CD8-positive, alpha-beta memory T cell (primary cell): ENCODE measurements at regions not wholly inside any gene's neighbourhood (a gene's known extent, or its start where the extent isn't known, plus 50 kb on each side); places are given as distances from the start of the nearest gene placed in this dataset.

Experiments used
- CTCF ChIA-PET: fragments of 350-600 bp; sonication (Branson Sonifier 250); formaldehyde crosslinking; loops from one replicate; lab custom pipeline; 2021; ENCODE audit warnings: antibody characterized with exemption; lab: Charles Lee
- POLR2A ChIA-PET: fragments of 350-600 bp; sonication (Branson Sonifier 250); formaldehyde crosslinking; loops from one replicate; lab custom pipeline; 2021; ENCODE audit warnings: antibody characterized with exemption; lab: Charles Lee
- DNase-seq, 5 donors: peaks; one replicate each; pipeline versions ENCODE4 v3.0.0 to v3.0.0-alpha.2; 2020 to 2022; ENCODE audit warnings: mixed read lengths in 1 of 5
- H3K27ac ChIP-seq: one replicate; pipeline ENCODE4 v1.7.0; 2013; ENCODE audit warnings: low read depth, mild to moderate bottlenecking, low read length, moderate library complexity
- H3K27me3 ChIP-seq: 2 replicates; pipeline ENCODE4 v1.7.0; 2013; ENCODE audit warnings: low read length, mild to moderate bottlenecking; ENCODE audit not compliant: insufficient read depth, poor library complexity, severe bottlenecking
- H3K36me3 ChIP-seq: 2 replicates; pipeline ENCODE4 v1.7.0; 2013; ENCODE audit warnings: mild to moderate bottlenecking, low read length, moderate library complexity; ENCODE audit not compliant: insufficient read depth
- H3K4me1 ChIP-seq: 2 replicates; pipeline ENCODE4 v1.7.0; 2013; ENCODE audit warnings: mild to moderate bottlenecking, low read length, moderate library complexity; ENCODE audit not compliant: insufficient read depth
- H3K4me3 ChIP-seq: 2 replicates; pipeline ENCODE4 v1.7.0; 2013; ENCODE audit warnings: mild to moderate bottlenecking, low read length
- H3K9me3 ChIP-seq: 2 replicates; pipeline ENCODE4 v1.7.0; 2013; ENCODE audit warnings: mild to moderate bottlenecking, low read length
- H3K27ac Mint-ChIP-seq, 8 donors: one replicate each; pipeline ENCODE4 v1.8.0; 2020 to 2021; ENCODE audit warnings: mixed read lengths in 8 of 8, mild to moderate bottlenecking in 6 of 8, inconsistent platforms in 3 of 8, moderate library complexity in 3 of 8
- H3K27me3 Mint-ChIP-seq, 2 donors: one replicate each; pipeline ENCODE4 v1.8.0; 2020 to 2021; ENCODE audit warnings: mixed read lengths in 2 of 2, mild to moderate bottlenecking in 1 of 2, moderate library complexity in 1 of 2
- H3K36me3 Mint-ChIP-seq, 3 donors: one replicate each; pipeline ENCODE4 v1.8.0; 2020 to 2021; ENCODE audit warnings: mixed read lengths in 3 of 3, inconsistent platforms in 1 of 3, mild to moderate bottlenecking in 1 of 3
- H3K4me1 Mint-ChIP-seq, 3 donors: one replicate each; pipeline ENCODE4 v1.8.0; 2020 to 2021; ENCODE audit warnings: mixed read lengths in 3 of 3, inconsistent platforms in 1 of 3, mild to moderate bottlenecking in 1 of 3
- H3K4me3 Mint-ChIP-seq, 7 donors: one replicate each; pipeline ENCODE4 v1.8.0; 2020 to 2021; ENCODE audit warnings: mixed read lengths in 7 of 7, mild to moderate bottlenecking in 6 of 7, moderate library complexity in 4 of 7, inconsistent platforms in 2 of 7
- H3K9me3 Mint-ChIP-seq, 5 donors: one replicate each; pipeline ENCODE4 v1.8.0; 2020 to 2022; ENCODE audit warnings: mixed read lengths in 5 of 5, mild to moderate bottlenecking in 3 of 5, moderate library complexity in 2 of 5, inconsistent platforms in 1 of 5

- Mint-ChIP-seq H3K4me1 (no peaks in the 10 kb centered on the region), H3K4me3 (no peak overlapping the region), H3K27me3 (peaks cover 2 to 5% of the 10 kb centered on the region in 2 donors), H3K9me3 (peaks cover 0 to 2% (median 0%) of the 10 kb centered on the region in 5 donors), H3K36me3 (no peaks in the 10 kb centered on the region), H3K27ac (no peak overlapping the region)
- H3K4me3 ChIP-seq: no peak overlapping the region
- ChIA-PET CTCF (interaction anchor here (1.0 kb wide), 1 partner anchor 15 kb away, joined by 3 read pairs; no protein-coding TSS in a partner anchor), POLR2A (no interaction called here)
- no peak for DNase-seq
- no peaks in the 10 kb centered on the region for H3K9me3 ChIP-seq
- H3K27ac ChIP-seq: no peak overlapping the region
- no peaks in the 10 kb centered on the region for H3K36me3 ChIP-seq
- H3K27me3 ChIP-seq: no peaks in the 10 kb centered on the region
- H3K4me1 ChIP-seq: no peaks in the 10 kb centered on the region
These were observed 337.5 kb upstream of the PLXNA2 start for GRCh38 chr1:208581667-208582066.

- Histone ChIP-seq H3K36me3 (no peaks in the 10 kb centered on the region), H3K27ac (no peak overlapping the region), H3K4me1 (no peaks in the 10 kb centered on the region), H3K9me3 (no peaks in the 10 kb centered on the region), H3K27me3 (no peaks in the 10 kb centered on the region), H3K4me3 (no peak overlapping the region)
- Mint-ChIP-seq H3K36me3 (no peaks in the 10 kb centered on the region), H3K9me3 (peaks cover 0 to 2% (median 0%) of the 10 kb centered on the region in 5 donors), H3K27ac (no peak overlapping the region), H3K4me1 (no peaks in the 10 kb centered on the region), H3K4me3 (no peak overlapping the region), H3K27me3 (peaks cover 0 to 5% of the 10 kb centered on the region in 2 donors)
- DNase-seq: no peak
- ChIA-PET CTCF (no interaction called here), POLR2A (no interaction called here)
These were observed 340.1 kb upstream of the PLXNA2 start for GRCh38 chr1:208584167-208584755.

- no peak overlapping the region for H3K27ac Mint-ChIP-seq
- no peaks in the 10 kb centered on the region for H3K4me1 ChIP-seq
- CTCF ChIA-PET: no interaction called here
- peaks cover 0 to 4% of the 10 kb centered on the region in 2 donors for H3K27me3 Mint-ChIP-seq
- H3K36me3 ChIP-seq: no peaks in the 10 kb centered on the region
- no peak for DNase-seq
- H3K4me3 ChIP-seq: no peak overlapping the region
- H3K4me3 Mint-ChIP-seq: no peak overlapping the region
- no peak overlapping the region for H3K27ac ChIP-seq
- no peaks in the 10 kb centered on the region for H3K27me3 ChIP-seq
- H3K4me1 Mint-ChIP-seq: no peaks in the 10 kb centered on the region
- POLR2A ChIA-PET: no interaction called here
- H3K9me3 ChIP-seq: no peaks in the 10 kb centered on the region
- no peaks in the 10 kb centered on the region for H3K9me3 Mint-ChIP-seq
- no peaks in the 10 kb centered on the region for H3K36me3 Mint-ChIP-seq
These were observed 342.9 kb upstream of the PLXNA2 start for GRCh38 chr1:208587110-208587509.

GRCh38 chr1:208593306-208594006 lies 349.3 kb upstream of the PLXNA2 start:
- H3K4me3 Mint-ChIP-seq: no peak overlapping the region
- ChIA-PET CTCF (no interaction called here), POLR2A (no interaction called here)
- no peaks in the 10 kb centered on the region for H3K4me1 ChIP-seq
- no peak overlapping the region for H3K27ac Mint-ChIP-seq
- no peaks in the 10 kb centered on the region for H3K9me3 ChIP-seq
- DNase-seq: no peak
- no peaks in the 10 kb centered on the region for H3K4me1 Mint-ChIP-seq
- no peak overlapping the region for H3K4me3 ChIP-seq
- peaks cover 0 to 2% (median 0%) of the 10 kb centered on the region in 5 donors for H3K9me3 Mint-ChIP-seq
- H3K36me3 ChIP-seq: no peaks in the 10 kb centered on the region
- no peaks in the 10 kb centered on the region for H3K36me3 Mint-ChIP-seq
- peaks cover 0 to 2% of the 10 kb centered on the region in 2 donors for H3K27me3 Mint-ChIP-seq
- H3K27ac ChIP-seq: no peak overlapping the region
- H3K27me3 ChIP-seq: no peaks in the 10 kb centered on the region

GRCh38 chr1:208595236-208595635 lies 351.1 kb upstream of the PLXNA2 start:
- DNase-seq: no peak
- Mint-ChIP-seq H3K4me3 (no peak overlapping the region), H3K27ac (no peak overlapping the region), H3K27me3 (no peaks in the 10 kb centered on the region), H3K36me3 (no peaks in the 10 kb centered on the region), H3K9me3 (peaks cover 0 to 2% (median 0%) of the 10 kb centered on the region in 5 donors), H3K4me1 (no peaks in the 10 kb centered on the region)
- no peak overlapping the region for H3K27ac ChIP-seq
- H3K4me3 ChIP-seq: no peak overlapping the region
- no peaks in the 10 kb centered on the region for H3K27me3 ChIP-seq
- ChIA-PET POLR2A (no interaction called here), CTCF (no interaction called here)
- no peaks in the 10 kb centered on the region for H3K9me3 ChIP-seq
- H3K36me3 ChIP-seq: no peaks in the 10 kb centered on the region
- no peaks in the 10 kb centered on the region for H3K4me1 ChIP-seq

- H3K9me3 ChIP-seq: no peaks in the 10 kb centered on the region
- H3K4me1 Mint-ChIP-seq: no peaks in the 10 kb centered on the region
- H3K27me3 Mint-ChIP-seq: no peaks in the 10 kb centered on the region
- H3K36me3 Mint-ChIP-seq: no peaks in the 10 kb centered on the region
- H3K4me1 ChIP-seq: no peaks in the 10 kb centered on the region
- H3K9me3 Mint-ChIP-seq: peaks cover 0 to 2% (median 0%) of the 10 kb centered on the region in 5 donors
- ChIA-PET CTCF (no interaction called here), POLR2A (no interaction called here)
- no peak for DNase-seq
- no peak overlapping the region for H3K4me3 ChIP-seq
- H3K4me3 Mint-ChIP-seq: no peak overlapping the region
- H3K27ac Mint-ChIP-seq: no peak overlapping the region
- no peaks in the 10 kb centered on the region for H3K36me3 ChIP-seq
- no peaks in the 10 kb centered on the region for H3K27me3 ChIP-seq
- no peak overlapping the region for H3K27ac ChIP-seq
These were observed 351.6 kb upstream of the PLXNA2 start for GRCh38 chr1:208595745-208596144.

- H3K27me3 Mint-ChIP-seq: no peaks in the 10 kb centered on the region
- CTCF ChIA-PET: no interaction called here
- POLR2A ChIA-PET: no interaction called here
These were observed 353.4 kb upstream of the PLXNA2 start for GRCh38 chr1:208597571-208597970.

GRCh38 chr1:208598021-208598420 lies 353.8 kb upstream of the PLXNA2 start:
- Histone ChIP-seq H3K9me3 (no peaks in the 10 kb centered on the region), H3K27ac (no peak overlapping the region), H3K36me3 (no peaks in the 10 kb centered on the region), H3K27me3 (no peaks in the 10 kb centered on the region), H3K4me3 (no peak overlapping the region), H3K4me1 (no peaks in the 10 kb centered on the region)
- no peaks in the 10 kb centered on the region for H3K4me1 Mint-ChIP-seq
- no peak overlapping the region for H3K27ac Mint-ChIP-seq
- ChIA-PET POLR2A (no interaction called here), CTCF (no interaction called here)
- H3K36me3 Mint-ChIP-seq: no peaks in the 10 kb centered on the region
- H3K9me3 Mint-ChIP-seq: peaks cover 0 to 2% (median 0%) of the 10 kb centered on the region in 5 donors
- H3K4me3 Mint-ChIP-seq: no peak overlapping the region
- no peaks in the 10 kb centered on the region for H3K27me3 Mint-ChIP-seq
- DNase-seq: no peak

More at GRCh38 chr1:208597571-208597970, 353.4 kb upstream of the PLXNA2 start:
- no peak overlapping the region for H3K4me3 ChIP-seq
- Mint-ChIP-seq H3K36me3 (no peaks in the 10 kb centered on the region), H3K4me1 (no peaks in the 10 kb centered on the region), H3K9me3 (peaks cover 0 to 2% (median 0%) of the 10 kb centered on the region in 5 donors), H3K27ac (no peak overlapping the region), H3K4me3 (no peak overlapping the region)
- H3K27me3 ChIP-seq: no peaks in the 10 kb centered on the region
- DNase-seq: no peak
- no peak overlapping the region for H3K27ac ChIP-seq
- H3K9me3 ChIP-seq: no peaks in the 10 kb centered on the region
- no peaks in the 10 kb centered on the region for H3K4me1 ChIP-seq
- H3K36me3 ChIP-seq: no peaks in the 10 kb centered on the region
